H54 (cell line): ENCODE measurements at regions not wholly inside any gene's neighbourhood (a gene's known extent, or its start where the extent isn't known, plus 50 kb on each side); places are given as distances from the start of the nearest gene placed in this dataset.

Experiments used
- DNase-seq: peaks from one replicate; pipeline ENCODE4 v3.0.0; 2011; ENCODE audit warnings: low spot score, mixed read lengths; ENCODE audit not compliant: insufficient read length
- FAIRE-seq: peaks from 3 replicates; lab custom pipeline; 2011; peaks lifted over from hg19 to GRCh38; lab: Jason Lieb, UNC
- POLR2A ChIP-seq: IDR thresholded peaks from 2 replicates; pipeline ENCODE4 v1.6.1; 2011; ENCODE audit warnings: low read depth, mild to moderate bottlenecking, low read length

- FAIRE-seq (no peak), DNase-seq (no peak)
- no peak for TF ChIP-seq POLR2A
Measured at GRCh38 chr6:5871296-5871695, 135.4 kb downstream of the NRN1 start.

GRCh38 chr6:5869676-5870075 is 137.0 kb downstream of the NRN1 start:
- no peak for FAIRE-seq
- TF ChIP-seq POLR2A, result no peak
- no peak for DNase-seq

GRCh38 chr6:5869261-5869660 is 137.5 kb downstream of the NRN1 start:
- DNase-seq, result no peak
- no peak for FAIRE-seq
- TF ChIP-seq POLR2A, result no peak

GRCh38 chr6:5866547-5867051 is 140.1 kb downstream of the NRN1 start:
- FAIRE-seq (peak; percentile 71), DNase-seq (no peak)
- TF ChIP-seq POLR2A, result no peak

- TF ChIP-seq POLR2A, result no peak
- no peak for FAIRE-seq
- no peak for DNase-seq
Measured at GRCh38 chr6:5865506-5866031, 141.2 kb downstream of the NRN1 start.

GRCh38 chr6:5860849-5861248 is 145.9 kb downstream of the NRN1 start:
- FAIRE-seq, result no peak
- no peak for TF ChIP-seq POLR2A
- DNase-seq, result no peak

GRCh38 chr6:5855787-5856470 is 150.8 kb downstream of the NRN1 start:
- FAIRE-seq (no peak), DNase-seq (no peak)
- TF ChIP-seq POLR2A, result no peak

- no peak for TF ChIP-seq POLR2A
- FAIRE-seq (no peak), DNase-seq (no peak)
Measured at GRCh38 chr6:5854899-5855298, 151.8 kb downstream of the NRN1 start.

GRCh38 chr6:5851261-5851757 is 155.4 kb downstream of the NRN1 start:
- TF ChIP-seq POLR2A, result no peak

GRCh38 chr6:5850848-5851255 is 155.9 kb downstream of the NRN1 start:
- DNase-seq, result no peak
- FAIRE-seq, result no peak
- no peak for TF ChIP-seq POLR2A

More at GRCh38 chr6:5851261-5851757, 155.4 kb downstream of the NRN1 start:
- DNase-seq, result no peak
- no peak for FAIRE-seq

- no peak for DNase-seq
- no peak for TF ChIP-seq POLR2A
- FAIRE-seq, result no peak
Measured at GRCh38 chr6:5846889-5847288, 159.8 kb downstream of the NRN1 start.

- DNase-seq, result no peak
- TF ChIP-seq POLR2A, result no peak
- FAIRE-seq, result no peak
Measured at GRCh38 chr6:5846335-5846734, 160.4 kb downstream of the NRN1 start.

- DNase-seq (no peak), FAIRE-seq (no peak)
- TF ChIP-seq POLR2A, result no peak
Measured at GRCh38 chr6:5843078-5843477, 163.6 kb downstream of the NRN1 start.

- FAIRE-seq (no peak), DNase-seq (no peak)
Measured at GRCh38 chr6:5840734-5841390, 165.9 kb downstream of the NRN1 start.

More at GRCh38 chr6:5840734-5841390, 165.9 kb downstream of the NRN1 start:
- no peak for TF ChIP-seq POLR2A
